GM12891 (cell line): ENCODE measurements at regions not wholly inside any gene's neighbourhood (a gene's known extent, or its start where the extent isn't known, plus 50 kb on each side); places are given as distances from the start of the nearest gene placed in this dataset.

Source experiments
- PAX5 ChIP-seq: IDR thresholded peaks from 2 replicates; pipeline ENCODE4 v1.6.1; 2011; ENCODE audit warnings: low read length, moderate library complexity, mild to moderate bottlenecking; ENCODE audit not compliant: insufficient read depth, severe bottlenecking
- POLR2A ChIP-seq: IDR thresholded peaks from 2 replicates; pipeline ENCODE4 v1.6.1; 2011; ENCODE audit warnings: low read depth, low read length, control low read depth
- POLR2AphosphoS5 ChIP-seq: IDR thresholded peaks from 2 replicates; pipeline ENCODE4 v1.6.1; 2011; ENCODE audit warnings: low read depth, low read length, control low read depth
- TAF1 ChIP-seq: IDR thresholded peaks from 2 replicates; pipeline ENCODE4 v1.6.1; 2011; ENCODE audit warnings: low read depth, low read length, control low read depth

- TF ChIP-seq POLR2A (no peak), POLR2AphosphoS5 (no peak), TAF1 (no peak), PAX5 (no peak)
Observed at GRCh38 chrX:39288592-39288991, 487.3 kb downstream of the MID1IP1 start.
